CD4-positive, alpha-beta T cell treated with Interleukin-2 at 100 ng/mL for 4 hours (primary cell): ENCODE measurements at regions not wholly inside any gene's neighbourhood (a gene's known extent, or its start where the extent isn't known, plus 50 kb on each side); places are given as distances from the start of the nearest gene placed in this dataset.
A peak's percentile ranks its signal among the peaks of the same experiment; 100 is the strongest.

Experiments
- DNase-seq: peaks from one replicate; pipeline ENCODE4 v3.0.0-alpha.2; 2020; ENCODE audit warnings: low spot score

- DNase-seq: no peak
Measured at GRCh38 chr12:5195691-5196090, 152.0 kb downstream of the KCNA5 start.

- DNase-seq: no peak
Measured at GRCh38 chr12:5197131-5197530, 153.5 kb downstream of the KCNA5 start.

GRCh38 chr12:5197656-5198055, 154.0 kb downstream of the KCNA5 start:
- no peak for DNase-seq

- DNase-seq: no peak
Measured at GRCh38 chr12:5200278-5201087, 156.8 kb downstream of the KCNA5 start.

GRCh38 chr12:5201554-5202218, 158.0 kb downstream of the KCNA5 start:
- no peak for DNase-seq

- DNase-seq: no peak
Measured at GRCh38 chr12:5203274-5203673, 159.6 kb downstream of the KCNA5 start.

GRCh38 chr12:5203720-5204119, 160.0 kb downstream of the KCNA5 start:
- no peak for DNase-seq

- no peak for DNase-seq
Measured at GRCh38 chr12:5204271-5204670, 160.6 kb downstream of the KCNA5 start.

- no peak for DNase-seq
Measured at GRCh38 chr12:5204831-5205230, 161.2 kb downstream of the KCNA5 start.

GRCh38 chr12:5206401-5207175, 162.9 kb downstream of the KCNA5 start:
- DNase-seq: no peak

GRCh38 chr12:5210179-5210922, 166.7 kb downstream of the KCNA5 start:
- DNase-seq: no peak

GRCh38 chr12:5210923-5211290, 167.2 kb downstream of the KCNA5 start:
- DNase-seq: no peak

- DNase-seq: no peak
Measured at GRCh38 chr12:5213336-5213735, 169.7 kb downstream of the KCNA5 start.

- no peak for DNase-seq
Measured at GRCh38 chr12:5213990-5214389, 170.3 kb downstream of the KCNA5 start.

GRCh38 chr12:5217936-5218335, 174.3 kb downstream of the KCNA5 start:
- no peak for DNase-seq

- DNase-seq: no peak
Measured at GRCh38 chr12:5220099-5220498, 176.4 kb downstream of the KCNA5 start.

GRCh38 chr12:5220835-5221234, 177.2 kb downstream of the KCNA5 start:
- DNase-seq: peak; percentile 1

GRCh38 chr12:5222011-5222461, 178.4 kb downstream of the KCNA5 start:
- no peak for DNase-seq

GRCh38 chr12:5222729-5223128, 179.1 kb downstream of the KCNA5 start:
- no peak for DNase-seq

- DNase-seq: no peak
Measured at GRCh38 chr12:5223881-5224280, 180.2 kb downstream of the KCNA5 start.

GRCh38 chr12:5226581-5226980, 182.9 kb downstream of the KCNA5 start:
- DNase-seq: no peak

- DNase-seq: no peak
Measured at GRCh38 chr12:5227708-5228373, 184.2 kb downstream of the KCNA5 start.
